Kidney epithelial cell (primary cell): ENCODE measurements at regions not wholly inside any gene's neighbourhood (a gene's known extent, or its start where the extent isn't known, plus 50 kb on each side); places are given as distances from the start of the nearest gene placed in this dataset.

Experiments used
- DNase-seq: peaks from one replicate; pipeline ENCODE4 v3.0.0-alpha.2; 2010; ENCODE audit warnings: low read depth
- H3K27me3 ChIP-seq: 2 replicates; pipeline ENCODE4 v1.6.0; 2011; ENCODE audit warnings: low read length; ENCODE audit not compliant: control insufficient read depth, insufficient read depth
- H3K36me3 ChIP-seq: 2 replicates; pipeline ENCODE4 v1.5.1; 2011; ENCODE audit warnings: low read length; ENCODE audit not compliant: control insufficient read depth, insufficient read depth
- H3K4me3 ChIP-seq: 2 replicates; pipeline ENCODE4 v1.5.1; 2011; ENCODE audit warnings: low read depth, mild to moderate bottlenecking, control low read depth, low read length
- CTCF ChIP-seq: IDR thresholded peaks from 2 replicates; pipeline ENCODE4 v1.5.1; 2011; ENCODE audit warnings: mild to moderate bottlenecking, moderate library complexity, low read length, control low read depth, inconsistent platforms; ENCODE audit not compliant: insufficient read depth, poor library complexity, severe bottlenecking

DNA sequence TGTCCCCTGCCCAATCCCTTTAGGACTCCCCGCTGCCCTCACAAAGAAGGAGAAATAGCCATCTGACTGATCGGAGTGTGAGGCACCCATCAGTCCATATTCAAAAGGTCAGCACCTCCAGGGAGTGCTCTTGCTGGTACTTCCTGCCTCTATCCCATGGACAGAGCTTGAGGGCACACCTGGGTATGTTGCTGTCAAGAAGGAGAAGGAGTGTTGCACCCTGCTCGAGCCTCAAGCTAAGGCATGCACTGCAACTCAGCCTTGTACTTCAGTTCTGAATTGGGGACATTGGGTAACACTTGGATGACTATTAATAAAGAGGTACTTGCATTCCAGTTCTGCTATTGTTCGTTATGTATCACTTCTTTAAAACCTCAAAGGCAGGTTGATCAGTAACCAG lies 190.3 kb upstream of the ZC3H12A start:
- no peak for DNase-seq
- H3K4me3 ChIP-seq: no peak overlapping the region
- no peaks in the 10 kb centered on the region for H3K27me3 ChIP-seq
- no peaks in the 10 kb centered on the region for H3K36me3 ChIP-seq
- no peak for TF ChIP-seq CTCF

- TF ChIP-seq CTCF: no peak
- DNase-seq: no peak
- no peak overlapping the region for H3K4me3 ChIP-seq
- H3K27me3 ChIP-seq: no peaks in the 10 kb centered on the region
- no peaks in the 10 kb centered on the region for H3K36me3 ChIP-seq
Measured at GRCh38 chr1:37286881-37287280, 187.5 kb upstream of the ZC3H12A start.

DNA sequence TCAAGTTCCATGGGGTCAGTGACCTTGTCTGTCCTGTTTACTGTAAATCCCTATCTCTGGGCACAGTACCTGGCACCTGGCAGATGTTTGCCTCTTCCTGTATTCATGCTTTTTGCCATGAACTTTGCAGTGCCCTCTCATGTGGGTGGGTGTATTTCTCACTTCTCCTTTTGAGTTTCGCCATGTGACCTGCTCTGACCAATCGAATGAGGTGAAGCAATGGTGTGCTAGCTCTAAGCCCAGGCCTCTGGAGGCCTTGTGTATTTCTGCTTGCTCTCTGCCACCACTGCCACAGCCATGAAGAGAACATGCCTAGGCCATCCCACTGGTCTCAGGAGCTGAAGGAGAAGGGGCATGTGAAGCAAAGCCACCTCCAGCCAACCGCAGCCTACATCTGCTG lies 185.5 kb upstream of the ZC3H12A start:
- no peak for DNase-seq
- no peaks in the 10 kb centered on the region for H3K36me3 ChIP-seq
- H3K4me3 ChIP-seq: no peak overlapping the region
- H3K27me3 ChIP-seq: no peaks in the 10 kb centered on the region
- no peak for TF ChIP-seq CTCF

DNA sequence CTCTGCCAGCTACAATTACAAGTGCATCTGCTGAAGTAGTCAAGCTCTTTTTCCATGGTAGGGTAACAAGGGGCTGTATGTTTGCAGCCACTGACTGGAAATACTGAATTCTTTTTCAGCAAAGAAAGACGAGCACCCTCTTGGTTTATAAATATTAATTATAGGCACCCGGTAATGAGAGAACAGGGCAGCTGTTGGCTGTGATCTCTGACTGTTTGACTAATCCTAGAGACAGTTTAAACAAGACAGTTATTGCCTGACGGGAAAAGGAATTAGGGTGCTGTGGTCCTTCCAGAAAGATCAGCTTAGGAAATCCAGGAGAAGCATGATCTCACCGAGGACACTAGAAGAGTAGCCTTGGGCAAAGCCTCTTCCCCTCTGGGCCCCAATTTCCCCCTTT lies 183.7 kb upstream of the ZC3H12A start:
- H3K4me3 ChIP-seq: no peak overlapping the region
- DNase-seq: no peak
- H3K27me3 ChIP-seq: no peaks in the 10 kb centered on the region
- no peaks in the 10 kb centered on the region for H3K36me3 ChIP-seq
- no peak for TF ChIP-seq CTCF

DNA sequence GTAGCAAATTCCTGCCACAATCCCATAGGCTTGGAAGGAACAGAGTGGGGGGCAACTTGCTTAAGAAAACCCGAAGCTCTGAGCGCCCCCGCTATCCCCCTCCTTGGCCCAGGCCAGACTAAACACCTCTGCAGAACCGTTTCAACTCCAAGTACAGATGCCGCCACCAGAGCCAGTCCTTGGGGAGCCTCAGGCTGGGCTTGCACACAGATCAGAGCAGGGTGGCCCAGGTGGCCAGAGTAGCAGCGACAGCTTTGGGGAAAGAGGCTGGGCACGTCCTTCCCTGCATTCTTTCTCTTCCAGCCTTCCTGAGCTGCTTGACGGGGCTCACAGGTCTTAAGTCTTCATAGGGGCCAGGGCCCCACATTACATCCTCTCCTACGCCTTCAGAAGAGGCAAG lies 181.6 kb upstream of the ZC3H12A start:
- Histone ChIP-seq H3K27me3 (no peaks in the 10 kb centered on the region), H3K36me3 (no peaks in the 10 kb centered on the region), H3K4me3 (no peak overlapping the region)
- no peak for DNase-seq
- TF ChIP-seq CTCF: no peak

DNA sequence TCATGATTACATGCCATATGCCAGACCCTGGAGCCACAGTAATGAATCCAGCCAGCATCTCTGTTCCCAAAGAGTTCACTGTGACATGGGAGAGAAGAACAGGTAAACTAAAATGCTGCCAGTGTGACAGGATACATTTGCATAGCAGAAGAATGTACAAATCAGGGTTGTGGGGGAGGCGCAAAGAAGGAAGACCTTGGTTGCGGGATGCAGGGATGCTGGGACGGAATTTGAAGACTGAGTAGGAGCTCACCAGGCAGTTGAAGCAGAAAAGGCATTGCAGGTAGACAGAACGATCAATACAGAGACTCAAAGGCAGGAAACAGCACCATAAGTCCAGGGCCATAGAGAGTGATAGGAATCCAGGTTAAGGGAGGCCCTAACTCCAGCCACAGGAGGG lies 180.3 kb upstream of the ZC3H12A start:
- no peaks in the 10 kb centered on the region for H3K27me3 ChIP-seq
- H3K4me3 ChIP-seq: no peak overlapping the region
- no peaks in the 10 kb centered on the region for H3K36me3 ChIP-seq
- TF ChIP-seq CTCF: no peak
- no peak for DNase-seq
